ENCODE measurements at regions not wholly inside any gene's neighbourhood (a gene's known extent, or its start where the extent isn't known, plus 50 kb on each side); places are given as distances from the start of the nearest gene placed in this dataset.

- Mint-ChIP-seq H3K27me3 (ENCODE audit: low read depth) (no peaks in the 10 kb centered on the region), H3K27ac (ENCODE audit: unreplicated experiment) (no peak overlapping the region), H3K36me3 (ENCODE audit: low read depth) (peaks cover 6% of the 10 kb centered on the region), H3K4me3 (ENCODE audit: unreplicated experiment) (no peak overlapping the region), H3K4me1 (ENCODE audit: low read depth) (peaks cover 19% of the 10 kb centered on the region), H3K9me3 (ENCODE audit: low read depth) (peaks cover 11% of the 10 kb centered on the region)
- no peak for TF ChIP-seq CTCF (IDR thresholded peaks at IDR 0.05)
- no peak for DNase-seq (ENCODE audit: low spot score)
Observed at GRCh38 chr10:30774261-30774660, 144.7 kb upstream of the LYZL2 start.

- Mint-ChIP-seq H3K27me3 (ENCODE audit: low read depth) (no peaks in the 10 kb centered on the region), H3K4me1 (ENCODE audit: low read depth) (peaks cover 19% of the 10 kb centered on the region), H3K9me3 (ENCODE audit: low read depth) (peaks cover 11% of the 10 kb centered on the region), H3K4me3 (ENCODE audit: unreplicated experiment) (no peak overlapping the region), H3K27ac (ENCODE audit: unreplicated experiment) (no peak overlapping the region), H3K36me3 (ENCODE audit: low read depth) (peaks cover 6% of the 10 kb centered on the region)
- no peak for TF ChIP-seq CTCF (IDR thresholded peaks at IDR 0.05)
- no peak for DNase-seq (ENCODE audit: low spot score)
Observed at GRCh38 chr10:30773501-30773900, 143.9 kb upstream of the LYZL2 start.

GRCh38 chr10:30770816-30771215 is 141.3 kb upstream of the LYZL2 start:
- no peak for DNase-seq (ENCODE audit: low spot score)
- TF ChIP-seq CTCF (IDR thresholded peaks at IDR 0.05): no peak
- Mint-ChIP-seq H3K4me3 (ENCODE audit: unreplicated experiment) (no peak overlapping the region), H3K9me3 (ENCODE audit: low read depth) (peaks cover 15% of the 10 kb centered on the region), H3K27ac (ENCODE audit: unreplicated experiment) (no peak overlapping the region), H3K27me3 (ENCODE audit: low read depth) (no peaks in the 10 kb centered on the region), H3K36me3 (ENCODE audit: low read depth) (peaks cover 6% of the 10 kb centered on the region), H3K4me1 (ENCODE audit: low read depth) (peaks cover 6% of the 10 kb centered on the region)

GRCh38 chr10:30770229-30770628 is 140.7 kb upstream of the LYZL2 start:
- Mint-ChIP-seq H3K27ac (ENCODE audit: unreplicated experiment) (no peak overlapping the region), H3K9me3 (ENCODE audit: low read depth) (peaks cover 15% of the 10 kb centered on the region), H3K4me1 (ENCODE audit: low read depth) (peaks cover under 1% of the 10 kb centered on the region), H3K27me3 (ENCODE audit: low read depth) (no peaks in the 10 kb centered on the region), H3K4me3 (ENCODE audit: unreplicated experiment) (no peak overlapping the region), H3K36me3 (ENCODE audit: low read depth) (peaks cover 6% of the 10 kb centered on the region)
- DNase-seq (ENCODE audit: low spot score): no peak
- TF ChIP-seq CTCF (IDR thresholded peaks at IDR 0.05): no peak

GRCh38 chr10:30769361-30769760 is 139.8 kb upstream of the LYZL2 start:
- H3K9me3 Mint-ChIP-seq (ENCODE audit: low read depth): peaks cover 15% of the 10 kb centered on the region

More at GRCh38 chr10:30769361-30769760, 139.8 kb upstream of the LYZL2 start:
- TF ChIP-seq CTCF (IDR thresholded peaks at IDR 0.05): no peak
- Mint-ChIP-seq H3K4me3 (ENCODE audit: unreplicated experiment) (no peak overlapping the region), H3K27me3 (ENCODE audit: low read depth) (no peaks in the 10 kb centered on the region), H3K27ac (ENCODE audit: unreplicated experiment) (no peak overlapping the region), H3K36me3 (ENCODE audit: low read depth) (peaks cover 6% of the 10 kb centered on the region), H3K4me1 (ENCODE audit: low read depth) (no peaks in the 10 kb centered on the region)
- no peak for DNase-seq (ENCODE audit: low spot score)

All from chondrocyte (in vitro differentiated cells).